Astrocyte (in vitro differentiated cells and primary cell): ENCODE measurements at regions not wholly inside any gene's neighbourhood (a gene's known extent, or its start where the extent isn't known, plus 50 kb on each side); places are given as distances from the start of the nearest gene placed in this dataset.

Source experiments
- DNase-seq: peaks from one replicate; pipeline ENCODE4 v3.0.0-alpha.2; 2010; ENCODE audit warnings: low read depth
- FAIRE-seq: peaks from 2 replicates; lab custom pipeline; 2011; peaks lifted over from hg19 to GRCh38; lab: Jason Lieb, UNC
- H2AFZ ChIP-seq: 2 replicates; pipeline ENCODE4 v1.6.0; 2012; ENCODE audit warnings: low read depth, low read length, inconsistent platforms
- H3K27ac ChIP-seq: 2 replicates; pipeline ENCODE4 v1.5.1; 2011; ENCODE audit warnings: low read depth, low read length, inconsistent platforms
- H3K27me3 ChIP-seq: 2 replicates; pipeline ENCODE4 v1.6.0; 2011; ENCODE audit warnings: low read length, inconsistent platforms; ENCODE audit not compliant: insufficient read depth
- H3K36me3 ChIP-seq: 2 replicates; pipeline ENCODE4 v1.5.1; 2011; ENCODE audit warnings: low read length, inconsistent platforms; ENCODE audit not compliant: insufficient read depth
- H3K4me1 ChIP-seq: 2 replicates; pipeline ENCODE4 v1.5.1; 2011; ENCODE audit warnings: low read length, inconsistent platforms; ENCODE audit not compliant: insufficient read depth
- H3K4me2 ChIP-seq: 2 replicates; pipeline ENCODE4 v1.6.0; 2012; ENCODE audit warnings: low read length, inconsistent platforms
- H3K4me3 ChIP-seq: 2 replicates; pipeline ENCODE4 v1.5.1; 2011; ENCODE audit warnings: low read depth, mild to moderate bottlenecking, low read length, inconsistent platforms; ENCODE audit not compliant: insufficient read depth
- H3K79me2 ChIP-seq: 2 replicates; pipeline ENCODE4 v1.6.0; 2012; ENCODE audit warnings: mild to moderate bottlenecking, low read length, inconsistent platforms; ENCODE audit not compliant: insufficient read depth
- H3K9ac ChIP-seq: 2 replicates; pipeline ENCODE4 v1.6.0; 2012; ENCODE audit warnings: mild to moderate bottlenecking, low read length, inconsistent platforms
- H3K9me3 ChIP-seq: 2 replicates; pipeline ENCODE4 v1.5.1; 2012; ENCODE audit warnings: low read depth, mild to moderate bottlenecking, low read length, inconsistent platforms; ENCODE audit not compliant: insufficient read depth
- H4K20me1 ChIP-seq: 2 replicates; pipeline ENCODE4 v1.6.0; 2012; ENCODE audit warnings: low read length, inconsistent platforms; ENCODE audit not compliant: insufficient read depth
- H3K27ac Mint-ChIP-seq: one replicate; pipeline ENCODE4 v1.8.0; 2021; ENCODE audit warnings: mild to moderate bottlenecking, mixed read lengths; ENCODE audit not compliant: unreplicated experiment
- H3K27me3 Mint-ChIP-seq: one replicate; pipeline ENCODE4 v1.8.0; 2021; ENCODE audit warnings: low read depth, mixed read lengths; ENCODE audit not compliant: unreplicated experiment
- H3K36me3 Mint-ChIP-seq: one replicate; pipeline ENCODE4 v1.8.0; 2021; ENCODE audit warnings: low read depth, mixed read lengths; ENCODE audit not compliant: unreplicated experiment
- H3K4me1 Mint-ChIP-seq: one replicate; pipeline ENCODE4 v1.8.0; 2021; ENCODE audit warnings: low read depth, mixed read lengths; ENCODE audit not compliant: unreplicated experiment
- H3K4me3 Mint-ChIP-seq: one replicate; pipeline ENCODE4 v1.8.0; 2021; ENCODE audit warnings: mild to moderate bottlenecking, moderate library complexity, mixed read lengths; ENCODE audit not compliant: unreplicated experiment
- H3K9me3 Mint-ChIP-seq: one replicate; pipeline ENCODE4 v1.8.0; 2021; ENCODE audit warnings: mild to moderate bottlenecking, mixed read lengths; ENCODE audit not compliant: unreplicated experiment
- CTCF ChIP-seq: IDR thresholded peaks from 2 replicates; pipeline ENCODE4 v1.5.1; 2011; ENCODE audit warnings: low read depth, mild to moderate bottlenecking, inconsistent platforms, low read length, moderate library complexity; ENCODE audit not compliant: insufficient read depth
- EZH2 ChIP-seq: IDR thresholded peaks from 2 replicates; pipeline ENCODE4 v1.6.1; 2012; ENCODE audit warnings: mild to moderate bottlenecking, low read length, inconsistent platforms; ENCODE audit not compliant: insufficient read depth

- H3K9me3 ChIP-seq: no peaks in the 10 kb centered on the region
- H4K20me1 ChIP-seq: no peaks in the 10 kb centered on the region
- no peak overlapping the region for H3K4me3 ChIP-seq
- TF ChIP-seq EZH2: no peak
- no peak for TF ChIP-seq CTCF
- H3K79me2 ChIP-seq: no peaks in the 10 kb centered on the region
- H3K9ac ChIP-seq: no peak overlapping the region
- no peaks in the 10 kb centered on the region for H3K4me1 ChIP-seq
- H3K36me3 Mint-ChIP-seq: no peaks in the 10 kb centered on the region
- H3K27me3 Mint-ChIP-seq: peaks cover 7% of the 10 kb centered on the region
- DNase-seq (no peak), FAIRE-seq (no peak)
- H3K27me3 ChIP-seq: peaks cover 3% of the 10 kb centered on the region
- no peak overlapping the region for H3K4me3 Mint-ChIP-seq
- H3K27ac Mint-ChIP-seq: no peak overlapping the region
- no peaks in the 10 kb centered on the region for H3K36me3 ChIP-seq
- peaks cover 12% of the 10 kb centered on the region for H3K4me1 Mint-ChIP-seq
- H3K27ac ChIP-seq: no peak overlapping the region
- H3K9me3 Mint-ChIP-seq: peaks cover 2% of the 10 kb centered on the region
- H3K4me2 ChIP-seq: no peak overlapping the region
- H2AFZ ChIP-seq: no peak overlapping the region
Measured at GRCh38 chr10:44282626-44283300, 102.1 kb downstream of the CXCL12 start.

- Mint-ChIP-seq H3K4me1 (peaks cover 4% of the 10 kb centered on the region), H3K27ac (no peak overlapping the region), H3K27me3 (peaks cover 7% of the 10 kb centered on the region), H3K9me3 (peaks cover 5% of the 10 kb centered on the region), H3K4me3 (no peak overlapping the region), H3K36me3 (no peaks in the 10 kb centered on the region)
- H3K27ac ChIP-seq: no peak overlapping the region
- TF ChIP-seq EZH2: no peak
- no peak for TF ChIP-seq CTCF
- H3K4me3 ChIP-seq: no peak overlapping the region
- no peak overlapping the region for H2AFZ ChIP-seq
- H3K9me3 ChIP-seq: no peaks in the 10 kb centered on the region
- no peak overlapping the region for H3K4me2 ChIP-seq
- no peaks in the 10 kb centered on the region for H3K79me2 ChIP-seq
- H3K36me3 ChIP-seq: no peaks in the 10 kb centered on the region
- DNase-seq (no peak), FAIRE-seq (no peak)
- peaks cover 3% of the 10 kb centered on the region for H3K27me3 ChIP-seq
- no peak overlapping the region for H3K9ac ChIP-seq
- no peaks in the 10 kb centered on the region for H3K4me1 ChIP-seq
- no peaks in the 10 kb centered on the region for H4K20me1 ChIP-seq
Measured at GRCh38 chr10:44281662-44282061, 103.2 kb downstream of the CXCL12 start.

- H3K79me2 ChIP-seq: no peaks in the 10 kb centered on the region
- H3K27me3 ChIP-seq: peaks cover 3% of the 10 kb centered on the region
- H4K20me1 ChIP-seq: no peaks in the 10 kb centered on the region
- no peak overlapping the region for H2AFZ ChIP-seq
- H3K4me1 ChIP-seq: no peaks in the 10 kb centered on the region
- H3K9me3 Mint-ChIP-seq: peaks cover 6% of the 10 kb centered on the region
- no peaks in the 10 kb centered on the region for H3K9me3 ChIP-seq
- no peak for DNase-seq
- H3K27me3 Mint-ChIP-seq: peaks cover 7% of the 10 kb centered on the region
- H3K4me3 ChIP-seq: no peak overlapping the region
- no peak overlapping the region for H3K27ac Mint-ChIP-seq
- peaks cover 4% of the 10 kb centered on the region for H3K4me1 Mint-ChIP-seq
- no peaks in the 10 kb centered on the region for H3K36me3 Mint-ChIP-seq
- H3K36me3 ChIP-seq: no peaks in the 10 kb centered on the region
- H3K9ac ChIP-seq: no peak overlapping the region
- no peak overlapping the region for H3K4me2 ChIP-seq
- FAIRE-seq: no peak
- no peak overlapping the region for H3K4me3 Mint-ChIP-seq
- TF ChIP-seq CTCF (no peak), EZH2 (no peak)
- H3K27ac ChIP-seq: no peak overlapping the region
Measured at GRCh38 chr10:44281089-44281613, 103.7 kb downstream of the CXCL12 start.
